HUDEP-2 (cell line): ENCODE measurements at regions not wholly inside any gene's neighbourhood (a gene's known extent, or its start where the extent isn't known, plus 50 kb on each side); places are given as distances from the start of the nearest gene placed in this dataset.
"Not testable (repeated sequence)": the region's sequence is repeated elsewhere in the genome, so short reads cannot be mapped to it uniquely, and the experiment has no call there.

Source experiments
- DNase-seq, 76 experiments: peaks; one replicate each; lab custom pipeline; 2025; ENCODE audit not compliant: unreplicated experiment in 76 of 76; lab: John Stamatoyannopoulos, UW

DNA sequence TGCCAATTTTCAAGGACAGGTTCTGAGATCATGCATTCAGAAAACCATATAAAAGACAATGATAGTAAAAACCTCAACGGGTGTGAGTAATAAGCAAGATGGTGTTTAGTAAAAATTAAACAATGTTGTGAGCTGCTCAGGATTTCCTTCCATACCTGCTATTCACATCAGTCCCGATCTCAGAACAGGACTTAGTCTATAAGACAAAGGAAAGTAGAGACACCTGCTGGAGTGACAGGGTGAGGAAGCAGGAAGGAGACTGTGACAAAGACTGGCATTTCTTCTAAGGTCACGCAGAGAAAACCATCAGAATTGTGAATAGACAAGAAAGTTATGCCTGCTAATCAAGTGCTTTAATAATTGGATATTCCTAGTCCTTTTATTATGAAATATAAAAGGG lies 648.0 kb downstream of the DACH1 start:
- peak in 1 of 76 experiments; percentile 5 for DNase-seq

DNA sequence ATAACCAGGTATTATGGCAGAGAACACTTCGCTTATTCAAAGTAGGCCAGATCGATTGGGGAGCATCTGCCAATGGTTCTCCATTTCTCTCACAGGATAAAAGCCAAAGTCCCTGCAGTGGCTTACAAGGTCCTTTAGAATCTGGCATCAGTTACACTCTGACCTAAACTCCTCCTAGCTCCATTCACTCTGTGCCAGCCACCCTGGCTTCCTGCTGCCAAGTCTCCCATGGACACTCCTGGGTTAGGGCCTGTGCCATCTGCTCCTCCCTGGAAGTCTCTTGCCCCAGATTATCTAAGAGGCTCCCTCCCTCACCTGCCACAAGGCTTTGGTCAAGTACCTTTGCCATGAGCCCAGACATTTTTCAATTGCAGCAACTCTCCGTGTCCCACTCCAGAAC lies 649.2 kb downstream of the DACH1 start:
- DNase-seq, result no peak

DNA sequence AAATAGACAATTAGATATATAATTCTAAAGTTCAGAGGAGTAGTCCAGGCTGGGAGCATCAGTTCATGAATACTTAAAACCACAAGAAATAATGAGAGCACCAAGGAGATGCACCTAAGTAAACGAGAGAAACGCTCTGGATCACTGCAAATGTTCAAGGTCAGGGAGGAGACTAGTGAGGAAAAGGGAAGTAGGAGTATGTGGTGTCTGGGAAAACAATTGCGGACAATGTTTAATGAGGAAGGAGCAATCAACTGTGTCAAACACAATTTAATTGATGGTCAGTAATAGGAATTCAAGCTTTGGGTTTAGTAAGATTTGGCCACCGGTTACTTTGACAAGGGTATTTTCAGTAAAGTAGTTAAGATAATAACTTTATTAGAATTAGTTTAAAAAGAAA lies 652.2 kb downstream of the DACH1 start:
- no peak for DNase-seq

DNA sequence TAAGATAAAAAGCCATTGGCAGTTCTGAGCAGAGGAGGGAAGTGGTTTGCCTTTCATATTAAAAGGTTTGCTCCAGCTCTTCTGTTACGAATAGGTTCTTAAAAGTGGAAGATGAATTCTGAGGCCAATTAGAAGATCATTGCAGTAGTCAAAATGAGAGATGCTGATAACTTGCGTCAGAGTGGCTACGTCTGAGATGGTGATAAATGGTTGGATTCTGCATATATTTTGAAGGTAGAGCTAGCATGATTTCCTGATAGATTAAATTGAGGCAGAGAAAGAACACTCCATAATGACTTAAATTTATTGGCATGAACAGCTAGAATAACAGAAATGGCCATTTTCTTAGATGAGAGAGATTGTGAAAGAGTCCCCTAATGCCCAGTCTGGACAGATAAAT lies 652.6 kb downstream of the DACH1 start:
- DNase-seq, result no peak

DNA sequence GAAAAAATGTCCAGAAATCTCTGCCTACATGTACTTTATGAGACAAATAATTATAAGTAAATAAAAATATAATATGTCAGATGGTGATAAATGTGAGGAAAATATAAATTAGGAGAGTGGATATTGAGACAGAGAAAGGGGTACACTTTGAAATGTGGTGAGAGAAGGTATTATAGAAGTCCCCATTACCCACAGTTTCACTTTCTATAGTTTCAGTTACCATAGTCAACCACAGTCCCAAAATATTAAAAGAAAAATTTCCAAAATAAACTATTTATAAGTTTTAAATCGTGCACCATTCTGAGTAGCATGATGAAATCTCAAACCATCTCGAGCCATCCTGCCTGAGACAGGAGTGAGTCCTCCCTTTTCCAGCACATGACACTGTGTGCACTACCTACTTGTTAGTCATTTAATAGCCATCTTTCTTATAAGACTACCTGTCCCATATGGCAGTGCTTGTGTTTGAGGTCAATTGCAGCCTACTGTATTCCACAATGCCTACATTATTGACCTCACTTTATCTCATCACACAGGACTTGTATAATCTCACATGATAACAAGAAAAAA lies 653.7 kb downstream of the DACH1 start:
- DNase-seq, result no peak

DNA sequence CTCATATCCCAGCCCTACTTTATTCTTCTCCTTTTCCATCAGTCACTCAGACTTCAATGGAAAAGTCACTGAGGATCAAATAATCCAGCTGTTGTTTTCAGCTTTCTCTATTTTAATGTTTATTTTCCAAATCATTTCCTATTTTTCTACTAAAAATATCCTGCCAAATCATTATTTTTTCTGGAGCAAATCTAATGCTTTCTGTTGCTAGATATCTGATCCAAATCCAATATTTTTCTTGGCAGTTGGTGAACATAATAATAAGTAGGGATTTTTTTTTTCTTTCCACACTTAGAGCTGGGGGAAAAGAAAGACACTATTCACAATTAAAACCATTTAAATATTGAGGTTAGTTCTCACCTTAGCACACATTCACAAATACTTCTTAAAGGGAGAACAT lies 656.1 kb downstream of the DACH1 start:
- no peak for DNase-seq

DNA sequence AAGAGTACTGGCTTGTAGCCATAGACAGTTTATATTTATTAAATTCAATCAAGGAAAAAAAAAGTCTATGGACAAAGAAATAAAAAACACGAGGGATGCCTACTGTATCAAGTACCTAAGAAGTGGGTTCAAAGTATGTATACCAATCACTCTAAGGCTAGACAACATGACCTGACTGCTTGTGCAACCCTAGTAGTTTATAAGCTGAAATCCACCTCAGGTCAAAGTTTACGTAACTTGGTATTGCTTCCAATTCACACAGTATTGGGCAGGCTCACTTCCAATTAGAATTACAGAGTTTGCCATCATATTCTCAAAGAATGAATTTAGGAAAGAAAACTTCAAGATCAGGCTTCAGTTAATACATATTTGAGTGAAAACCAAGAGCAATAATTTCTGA lies 657.8 kb downstream of the DACH1 start:
- DNase-seq, result no peak

DNA sequence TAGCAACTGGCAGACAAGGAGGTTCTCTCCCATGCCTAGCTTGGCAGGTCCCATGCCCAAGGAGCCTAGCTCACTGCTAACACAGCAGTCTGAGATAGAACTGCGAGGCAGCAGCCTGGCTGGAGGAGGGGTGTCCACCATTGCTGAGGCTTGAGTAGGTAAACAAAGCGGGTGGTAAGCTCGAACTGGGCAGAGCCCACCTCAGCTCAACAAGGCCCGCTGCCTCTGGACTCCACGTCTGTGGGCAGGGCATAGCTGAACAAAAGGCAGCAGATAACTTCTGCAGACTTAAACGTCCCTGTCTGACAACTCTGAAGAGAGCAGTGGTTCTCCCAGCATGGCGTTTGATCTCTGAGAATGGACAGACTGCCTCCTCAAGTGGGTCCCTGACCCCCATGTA lies 682.4 kb downstream of the DACH1 start:
- not testable (repeated sequence) for DNase-seq

DNA sequence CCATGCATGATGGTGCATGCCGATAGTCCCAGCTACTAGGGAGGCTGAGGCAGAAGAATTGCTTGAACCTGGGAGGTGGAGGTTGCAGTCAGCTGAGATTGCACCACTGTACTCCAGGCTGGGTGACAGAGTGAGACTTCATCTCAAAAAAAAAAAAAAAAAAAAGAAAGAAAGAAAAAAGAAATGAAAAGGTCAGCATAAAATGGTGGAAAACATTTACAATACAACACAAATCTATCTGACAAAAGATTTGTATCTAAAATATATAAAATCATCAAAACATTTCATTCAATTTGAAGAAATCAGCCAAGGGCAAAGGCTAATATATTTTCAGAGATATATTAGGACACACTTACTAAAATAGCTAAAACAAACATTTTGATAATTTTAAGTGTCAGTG lies 683.7 kb downstream of the DACH1 start:
- DNase-seq, result not testable (repeated sequence)

DNA sequence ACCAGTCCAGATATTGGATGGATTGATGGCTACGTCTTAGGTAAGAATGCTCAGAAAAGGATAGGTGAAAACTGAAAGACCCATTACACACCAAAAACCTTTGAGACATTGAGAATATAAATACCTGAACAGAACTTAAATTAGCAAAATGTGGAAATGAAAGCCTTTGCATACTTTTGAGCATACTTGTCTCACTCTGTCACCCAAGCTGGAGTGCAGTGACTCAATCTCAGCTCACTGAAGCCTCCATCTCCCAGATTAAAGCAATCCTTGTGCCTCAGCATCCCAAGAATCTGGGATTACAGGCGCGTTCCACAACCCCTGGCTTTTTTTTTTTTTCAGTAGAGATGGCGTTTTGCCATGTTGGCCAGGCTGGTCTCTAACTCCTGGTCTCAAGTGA lies 695.3 kb downstream of the DACH1 start:
- no peak for DNase-seq

DNA sequence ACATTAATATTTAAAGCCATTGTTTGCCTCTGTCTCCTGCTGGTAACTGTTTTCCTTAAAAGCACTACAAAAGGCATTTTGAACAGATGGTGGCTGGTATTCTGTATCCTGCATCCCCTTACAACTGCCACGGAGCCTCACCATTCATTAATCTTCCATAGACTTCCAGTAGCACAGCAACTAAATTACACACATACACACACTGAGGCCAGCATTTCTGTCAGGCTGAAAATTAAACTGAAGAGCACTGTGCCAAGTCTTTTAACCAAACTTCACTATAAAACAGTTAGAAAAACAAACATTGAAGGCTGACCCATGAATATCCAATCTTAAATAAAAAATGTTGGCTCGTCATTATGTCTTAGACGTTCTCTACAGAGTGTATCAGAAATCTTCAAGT lies 697.8 kb downstream of the DACH1 start:
- no peak for DNase-seq

DNA sequence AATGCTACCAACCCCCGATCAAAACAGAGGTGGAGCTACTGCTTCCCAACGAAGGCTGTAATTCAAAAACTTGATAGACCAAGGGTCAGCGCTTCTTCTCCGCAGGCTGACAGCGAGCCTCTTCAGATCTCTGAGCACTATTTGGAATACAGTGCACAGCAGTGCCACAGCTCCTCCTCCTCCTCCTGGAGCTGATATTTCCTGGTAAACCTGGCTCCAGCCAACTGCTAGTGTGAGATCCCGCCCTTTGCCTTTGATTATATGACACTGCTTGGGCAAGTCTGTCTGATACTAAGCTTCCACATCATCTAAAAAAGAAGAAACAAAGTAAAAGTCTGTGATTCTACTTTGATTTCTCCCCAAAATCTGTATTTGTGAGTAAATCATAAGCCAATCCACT lies 710.5 kb downstream of the DACH1 start:
- DNase-seq, result no peak

DNA sequence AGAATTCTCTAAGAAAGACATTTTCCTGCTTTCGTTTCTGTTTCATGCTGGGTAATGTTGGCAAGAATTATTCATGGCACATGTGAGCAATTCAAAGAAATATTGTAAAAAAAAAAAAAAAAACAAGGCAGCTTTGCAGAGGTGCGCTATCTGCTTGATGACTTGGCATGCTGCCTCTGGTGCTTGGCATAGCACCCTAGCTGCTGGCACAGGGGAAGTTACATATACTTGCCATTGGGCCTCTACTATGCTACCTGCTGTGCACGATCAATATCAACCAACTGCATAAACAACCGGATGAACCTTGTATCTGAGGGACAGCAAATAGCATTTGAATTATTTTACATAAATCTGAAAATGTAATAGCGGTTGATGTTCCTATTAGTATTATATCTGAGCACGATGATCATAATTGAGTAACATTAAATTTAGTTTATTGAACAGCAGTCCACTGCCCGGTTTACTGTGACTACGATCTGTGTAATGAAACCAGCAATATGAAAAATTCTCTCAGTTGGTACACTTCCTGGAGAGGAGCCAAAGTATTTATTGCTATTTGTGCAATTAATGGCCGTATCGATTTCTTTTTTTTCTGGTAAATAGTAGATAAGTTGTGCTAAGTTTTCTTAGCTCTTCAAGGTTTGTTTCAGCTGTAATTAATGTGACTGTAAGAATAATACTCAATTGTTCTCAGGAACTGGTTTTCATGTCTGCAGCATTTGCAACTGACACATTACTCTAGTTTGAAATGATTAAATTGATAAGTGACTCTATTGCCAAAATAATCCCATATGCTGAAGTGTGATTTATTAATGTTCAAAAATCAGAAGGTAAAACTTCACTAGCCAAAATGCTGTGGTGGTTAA lies 717.3 kb downstream of the DACH1 start:
- DNase-seq, result no peak

DNA sequence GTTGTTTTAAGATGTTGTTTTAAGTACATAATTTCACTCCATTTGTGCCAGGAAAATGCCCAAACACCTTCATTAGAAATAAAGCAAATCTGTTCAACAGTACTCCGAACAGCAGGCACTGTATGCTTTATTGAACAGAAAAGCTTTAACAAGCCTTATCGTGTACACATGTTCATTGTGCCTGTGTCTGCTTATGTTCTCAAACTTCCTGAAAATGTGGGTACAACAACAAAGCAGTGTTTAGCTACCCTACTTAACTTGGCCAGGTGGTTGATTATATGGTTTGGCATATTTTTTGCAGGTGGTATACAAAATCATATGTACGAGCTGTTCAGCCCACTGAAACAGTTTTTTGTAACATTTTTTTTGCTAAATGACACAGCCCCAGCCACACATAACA lies 718.0 kb downstream of the DACH1 start:
- no peak for DNase-seq

DNA sequence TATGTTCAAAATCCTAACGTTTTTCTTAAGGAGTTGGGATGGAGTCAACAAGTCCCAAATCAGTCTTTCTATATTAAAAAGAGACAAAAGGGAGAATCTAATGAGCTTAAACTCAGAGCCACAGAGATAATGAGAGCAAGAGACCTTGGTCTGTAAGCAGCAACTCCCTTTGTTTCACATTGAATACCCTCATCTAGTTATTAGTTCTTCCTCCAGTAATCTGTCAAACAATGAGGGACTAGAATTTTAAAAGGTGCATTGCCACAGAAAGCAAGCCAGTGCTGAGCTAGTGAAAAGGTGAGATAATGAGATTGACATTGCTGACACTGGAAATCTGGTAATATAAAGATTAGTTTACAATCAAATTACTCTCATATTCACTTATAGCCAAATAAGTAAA lies 718.6 kb downstream of the DACH1 start:
- no peak for DNase-seq

DNA sequence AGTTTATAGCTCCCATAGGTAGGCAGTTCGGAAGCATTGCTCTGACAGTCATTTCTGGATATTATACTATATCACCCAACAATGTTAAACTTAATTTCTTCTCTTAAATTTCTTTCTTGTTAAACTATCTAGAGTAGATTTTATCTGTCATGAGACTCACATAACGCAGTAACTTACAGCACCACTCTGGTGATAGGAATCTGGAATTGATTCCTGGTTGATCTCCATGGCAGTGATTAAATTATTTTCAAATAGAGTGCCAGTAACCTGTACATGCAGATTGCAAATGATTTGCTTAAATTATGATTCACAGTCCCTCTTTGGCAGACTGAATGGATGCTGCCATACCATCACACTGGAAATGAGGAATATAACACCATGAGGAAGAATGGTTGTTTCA lies 722.1 kb downstream of the DACH1 start:
- DNase-seq, result no peak

DNA sequence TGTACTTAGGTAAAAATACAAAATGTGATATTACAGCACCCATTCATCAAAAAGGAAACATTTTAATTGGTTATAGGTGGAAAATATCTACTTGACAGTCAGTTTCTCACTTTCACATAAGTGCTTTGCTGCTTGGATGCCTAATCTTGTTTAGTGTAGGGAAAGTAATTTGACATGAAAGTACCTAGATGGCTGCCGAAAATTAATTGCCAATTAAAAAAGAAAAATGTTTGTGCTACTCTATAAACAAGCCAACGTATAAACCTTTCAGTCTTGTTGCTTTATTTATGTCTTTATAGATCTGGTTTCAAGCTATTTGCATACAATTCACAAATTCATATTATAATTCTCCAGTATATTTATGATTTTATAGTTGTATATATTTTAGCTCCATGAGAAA lies 729.9 kb downstream of the DACH1 start:
- DNase-seq, result no peak

DNA sequence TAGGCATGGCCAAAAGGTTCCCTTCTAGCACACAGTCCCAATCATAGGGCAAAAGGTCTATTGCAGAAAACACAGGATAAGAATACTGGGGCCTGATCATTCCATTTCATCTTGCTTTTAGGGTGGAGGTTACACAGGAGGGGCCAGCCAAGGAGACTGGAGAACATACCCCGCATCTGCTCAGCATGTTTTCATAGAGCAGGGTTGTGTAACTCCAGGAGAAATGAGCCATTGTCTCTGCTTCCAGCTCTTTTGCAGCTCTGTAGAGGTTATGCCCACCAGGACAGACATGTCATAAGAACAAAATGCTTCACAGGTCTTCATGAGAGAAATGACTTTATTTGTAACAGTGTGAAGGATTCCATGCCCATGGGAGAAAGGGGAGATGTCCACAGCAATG lies 742.8 kb downstream of the DACH1 start:
- no peak for DNase-seq

DNA sequence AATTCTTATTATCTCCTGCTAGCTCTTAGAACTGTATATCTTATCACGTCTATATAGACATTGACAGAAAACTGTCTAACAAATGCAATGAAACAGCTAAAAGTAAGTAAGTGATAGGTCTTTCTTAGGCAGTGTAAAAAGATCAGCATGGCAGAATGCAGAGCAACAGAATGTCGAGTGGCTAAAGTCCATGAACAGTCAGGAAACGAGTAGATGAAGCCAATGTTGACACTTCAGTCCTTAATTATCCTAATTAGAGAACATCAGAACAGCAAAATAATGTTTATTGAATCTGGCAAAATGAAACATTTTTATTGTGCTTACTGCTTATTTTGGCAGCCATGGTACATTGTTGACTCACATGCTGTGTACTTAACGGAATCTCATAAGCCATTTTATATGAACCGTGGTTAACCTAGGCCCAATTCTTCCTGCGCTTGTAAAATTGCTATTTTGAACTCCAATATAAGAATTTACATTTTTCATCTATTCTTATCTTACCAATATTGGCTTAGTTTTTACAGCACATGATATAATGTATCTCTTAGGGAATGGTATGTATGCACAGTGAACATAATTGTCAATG lies 748.1 kb downstream of the DACH1 start:
- DNase-seq, result no peak

DNA sequence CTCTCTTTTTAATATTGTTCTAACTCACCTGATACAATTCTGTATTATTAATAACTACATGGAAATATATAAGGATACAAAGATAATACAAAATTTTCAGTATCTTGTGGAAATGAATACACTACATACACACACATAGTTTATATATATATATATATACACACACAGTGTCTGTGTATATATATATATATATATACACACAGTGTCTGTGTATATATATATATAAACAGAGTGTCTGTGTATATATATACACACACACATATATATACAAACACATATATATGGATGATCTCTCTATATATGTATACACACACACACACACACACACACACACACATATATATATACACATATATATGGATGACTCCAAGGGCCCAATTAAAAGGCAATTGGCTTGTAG lies 749.1 kb downstream of the DACH1 start:
- no peak for DNase-seq

DNA sequence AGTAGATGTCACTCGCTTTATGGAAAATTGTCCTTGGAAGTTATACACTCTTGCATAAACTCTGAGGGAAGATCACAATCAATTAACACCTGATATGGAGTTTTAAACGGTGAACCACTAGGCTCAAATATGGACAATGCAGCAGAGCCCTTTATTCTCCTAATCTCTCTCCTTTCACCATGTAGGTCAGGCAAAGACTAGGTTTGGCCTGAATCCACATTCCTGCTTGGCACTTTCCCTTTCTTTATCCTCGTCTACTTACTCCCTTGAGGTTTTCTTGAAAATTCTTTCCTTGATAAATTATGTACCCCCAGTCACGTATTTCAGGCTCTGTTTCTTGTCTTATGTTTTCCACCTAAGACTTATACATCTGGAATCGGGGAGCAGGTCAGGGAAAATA lies 751.7 kb downstream of the DACH1 start:
- no peak for DNase-seq

DNA sequence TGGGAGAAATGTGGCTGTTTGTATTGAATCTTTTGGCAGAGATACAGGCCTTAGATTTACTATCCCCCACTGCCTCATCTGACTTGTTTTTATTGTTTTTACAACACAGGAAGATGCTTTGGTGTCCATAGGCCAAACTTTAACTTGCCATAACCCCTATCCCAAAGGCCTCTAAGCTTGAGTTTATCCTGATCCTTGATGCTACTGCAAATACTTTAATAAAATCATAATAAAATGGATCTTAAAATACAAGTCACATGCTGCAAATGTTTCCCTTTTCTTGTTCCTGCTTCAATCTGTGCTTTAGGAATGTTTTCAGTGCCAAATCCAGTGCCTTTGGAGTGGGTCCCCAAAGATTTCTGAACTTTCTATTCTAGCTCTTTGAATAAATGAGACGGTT lies 770.6 kb downstream of the DACH1 start:
- DNase-seq, result no peak
